Fibroblast of skin of scalp (primary cell): ENCODE measurements at regions not wholly inside any gene's neighbourhood (a gene's known extent, or its start where the extent isn't known, plus 50 kb on each side); places are given as distances from the start of the nearest gene placed in this dataset.

Source experiments
- DNase-seq: peaks from one replicate; pipeline ENCODE4 v3.0.0-alpha.2; 2013

DNA sequence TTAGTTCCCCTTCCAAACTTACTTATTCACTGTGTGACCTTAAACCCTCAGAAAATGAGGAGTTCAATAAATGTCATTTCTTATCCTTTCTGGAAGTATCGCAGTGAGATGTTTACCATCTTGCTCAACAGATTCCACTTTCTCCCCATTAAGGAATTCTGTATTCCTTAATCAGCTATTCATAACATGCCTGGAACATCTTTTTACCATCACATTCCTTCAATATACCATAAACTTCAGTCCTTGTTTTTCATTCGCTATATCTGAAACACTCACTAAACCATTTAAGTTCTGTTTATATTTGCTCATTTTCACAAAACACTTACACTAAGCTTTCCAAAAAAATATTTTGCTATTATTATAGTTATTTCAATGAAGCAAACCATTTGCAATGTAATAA is 1158.6 kb downstream of the CDH12 start:
- no peak for DNase-seq

DNA sequence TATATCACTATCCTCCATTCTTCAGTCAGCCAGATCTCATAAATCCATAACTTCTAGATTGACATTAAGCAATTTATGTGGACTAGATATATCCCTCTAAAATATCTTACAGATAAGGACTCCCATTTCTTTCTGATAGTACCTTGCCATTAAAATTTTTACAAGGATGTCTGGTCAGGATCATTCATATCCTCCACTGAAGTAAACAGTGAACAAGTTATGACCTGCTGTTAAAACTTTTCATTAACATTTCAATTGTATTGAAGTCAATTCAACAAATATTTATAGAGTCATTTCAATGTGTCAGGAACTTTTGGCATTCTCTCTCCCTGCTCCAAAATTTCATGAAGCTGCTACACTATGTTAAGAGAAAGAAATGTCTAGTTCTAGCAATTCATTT is 1159.6 kb downstream of the CDH12 start:
- no peak for DNase-seq

DNA sequence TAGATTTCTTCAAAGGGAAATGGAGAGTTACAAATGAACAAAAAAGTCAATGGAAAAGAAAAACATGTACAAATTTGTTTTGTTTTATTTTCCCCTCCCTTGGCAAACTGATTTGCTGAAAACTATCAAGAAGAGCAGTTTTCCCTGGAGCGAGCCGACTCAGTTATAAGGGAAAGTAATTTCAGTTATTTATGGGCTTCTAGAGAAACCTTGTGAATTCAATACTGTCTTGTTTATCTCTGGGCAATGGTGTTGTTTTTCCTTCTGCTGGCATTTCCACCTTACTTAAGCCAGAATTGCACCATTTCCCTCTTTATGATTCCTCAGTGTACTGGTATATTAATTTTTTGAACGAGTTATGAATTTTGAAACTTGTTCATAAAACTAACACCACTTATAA is 1163.6 kb downstream of the CDH12 start:
- DNase-seq = no peak

DNA sequence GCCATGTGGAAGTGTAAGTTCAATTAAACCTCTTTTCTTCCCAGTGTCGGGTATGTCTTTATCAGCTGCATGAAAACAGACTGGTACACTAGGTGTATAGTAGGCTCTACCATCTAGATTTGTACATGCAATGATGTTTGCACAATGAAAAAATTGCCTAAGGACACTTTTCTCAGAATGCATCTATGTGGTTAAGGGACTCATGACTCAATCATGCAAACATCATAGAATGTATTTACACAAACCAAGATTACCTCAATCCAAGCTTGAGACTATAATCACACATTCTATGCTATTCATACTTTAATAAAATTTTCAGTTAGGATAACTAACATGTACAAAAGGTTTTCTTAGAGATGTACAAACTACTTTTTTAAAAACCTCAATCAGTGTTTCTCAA is 1164.5 kb downstream of the CDH12 start:
- peak; percentile 48 for DNase-seq

DNA sequence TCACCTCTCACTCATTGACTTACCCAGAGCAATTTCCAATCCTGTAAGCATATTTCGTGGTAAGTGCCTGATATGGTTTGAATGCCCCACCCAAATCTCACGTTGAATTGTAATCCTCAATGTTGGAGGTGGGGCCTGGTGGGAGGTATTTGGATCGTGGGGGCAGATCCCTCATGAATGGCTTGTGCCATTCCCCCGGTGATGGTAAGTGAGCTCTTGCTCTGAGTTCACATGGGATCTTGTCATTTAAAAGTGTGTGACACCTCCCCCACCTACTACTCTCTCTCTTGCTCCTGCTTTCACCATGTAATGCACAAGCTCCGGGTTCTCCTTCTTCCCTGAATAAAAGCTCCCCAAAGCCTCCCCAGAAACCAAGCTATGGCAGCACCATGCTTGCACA is 1165.5 kb downstream of the CDH12 start:
- no peak for DNase-seq

- DNase-seq = no peak
Observed at GRCh38 chr5:21686706-21687105, 1166.4 kb downstream of the CDH12 start.

DNA sequence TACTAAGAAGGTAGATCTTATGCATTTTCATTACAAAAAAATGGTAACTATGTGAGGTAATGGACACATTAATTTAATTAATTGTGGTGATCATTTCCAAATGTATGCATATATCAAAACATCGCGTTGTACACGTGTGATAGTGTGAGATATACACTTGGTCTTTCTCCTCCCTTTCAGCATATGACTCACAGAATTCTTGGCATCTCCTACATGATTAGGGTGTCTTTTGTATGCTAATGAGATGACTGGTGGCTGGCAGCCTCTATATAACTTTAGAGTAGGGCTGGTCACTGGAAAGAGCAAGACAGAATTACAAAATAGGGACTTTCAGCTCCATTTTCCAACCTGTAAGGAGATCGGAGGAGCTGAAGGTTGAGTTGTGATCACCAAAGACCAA is 1167.6 kb downstream of the CDH12 start:
- peak; percentile 50 for DNase-seq

GRCh38 chr5:21684992-21685391 is 1168.2 kb downstream of the CDH12 start:
- DNase-seq = no peak

GRCh38 chr5:21681911-21682310 is 1171.2 kb downstream of the CDH12 start:
- peak; percentile 51 for DNase-seq

DNA sequence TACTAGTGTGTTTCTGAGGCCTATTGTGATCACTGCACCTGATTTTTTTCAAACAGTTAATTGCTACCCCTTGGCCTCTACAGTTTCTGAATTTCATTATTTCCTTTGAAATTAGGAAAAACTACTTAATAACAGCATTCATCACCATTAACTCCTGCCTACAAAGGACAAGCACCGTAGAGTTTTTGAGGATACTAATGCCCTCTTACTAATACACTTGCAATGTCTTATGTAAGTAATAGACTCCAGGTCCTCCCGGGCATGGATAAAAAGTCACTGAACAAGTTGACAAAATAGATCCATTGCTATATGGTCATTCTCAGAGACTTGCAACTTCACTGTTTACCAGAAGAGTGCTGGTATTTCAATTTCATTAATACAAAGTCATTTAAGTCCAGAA is 1172.5 kb downstream of the CDH12 start:
- peak; percentile 4 for DNase-seq

DNA sequence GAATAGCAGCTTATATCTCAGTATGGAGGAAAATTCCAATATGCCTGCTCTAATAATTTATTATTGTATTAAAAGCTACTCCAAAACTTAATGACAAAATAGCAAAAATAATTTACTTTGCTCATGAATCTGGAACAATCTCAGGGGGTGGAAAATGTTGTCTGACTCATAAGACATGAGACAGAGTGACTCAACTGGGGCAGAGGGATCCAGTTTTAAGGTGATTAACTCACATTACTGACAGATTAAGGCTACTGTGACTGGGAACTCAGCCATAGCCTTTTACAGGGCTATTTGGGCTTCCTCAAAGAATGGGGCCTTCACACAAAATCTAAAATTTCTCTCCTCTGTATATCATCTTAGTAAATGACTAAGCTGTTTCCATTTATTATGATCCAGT is 1172.9 kb downstream of the CDH12 start:
- DNase-seq = peak; percentile 85

GRCh38 chr5:21678526-21678925 is 1174.6 kb downstream of the CDH12 start:
- DNase-seq = no peak

DNA sequence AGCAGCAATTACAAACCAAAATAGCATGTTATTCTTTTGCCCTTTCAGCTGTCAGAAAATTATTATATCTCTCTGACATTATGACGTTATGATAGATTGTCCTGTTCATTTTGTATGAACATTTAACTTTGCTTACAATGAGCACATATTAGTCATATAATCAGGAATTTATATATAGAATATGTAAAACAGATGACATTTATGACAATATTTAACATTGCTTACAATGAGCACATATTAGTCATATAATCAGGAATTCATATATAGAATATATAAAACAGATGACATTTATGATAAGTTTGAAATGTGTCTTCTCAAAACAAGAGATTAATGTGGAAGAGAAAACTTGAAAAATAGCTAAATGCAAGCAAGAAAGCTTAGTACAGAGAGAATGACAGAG is 1180.2 kb downstream of the CDH12 start:
- DNase-seq = peak; percentile 43

DNA sequence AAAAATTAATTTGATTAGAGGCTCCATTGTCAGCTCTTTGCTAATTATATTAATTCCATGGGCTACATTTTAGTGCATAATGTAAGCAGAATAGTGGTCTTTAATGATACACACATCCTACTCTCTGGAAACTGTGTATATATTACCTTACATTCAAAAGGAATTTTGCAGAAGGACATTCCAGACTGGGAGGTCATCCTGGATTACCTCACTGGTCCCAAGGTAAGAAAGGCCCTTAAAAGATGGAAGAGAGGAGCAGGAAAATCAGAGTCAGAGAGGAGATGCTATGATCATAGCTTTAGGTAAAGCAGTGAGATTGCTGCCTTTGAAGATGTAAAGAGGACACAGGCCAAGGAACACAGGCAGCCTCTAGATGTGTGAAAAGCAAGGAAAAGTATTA is 1180.8 kb downstream of the CDH12 start:
- no peak for DNase-seq

- no peak for DNase-seq
Observed at GRCh38 chr5:21665524-21665923, 1187.6 kb downstream of the CDH12 start.

- no peak for DNase-seq
Observed at GRCh38 chr5:21663082-21663481, 1190.1 kb downstream of the CDH12 start.

DNA sequence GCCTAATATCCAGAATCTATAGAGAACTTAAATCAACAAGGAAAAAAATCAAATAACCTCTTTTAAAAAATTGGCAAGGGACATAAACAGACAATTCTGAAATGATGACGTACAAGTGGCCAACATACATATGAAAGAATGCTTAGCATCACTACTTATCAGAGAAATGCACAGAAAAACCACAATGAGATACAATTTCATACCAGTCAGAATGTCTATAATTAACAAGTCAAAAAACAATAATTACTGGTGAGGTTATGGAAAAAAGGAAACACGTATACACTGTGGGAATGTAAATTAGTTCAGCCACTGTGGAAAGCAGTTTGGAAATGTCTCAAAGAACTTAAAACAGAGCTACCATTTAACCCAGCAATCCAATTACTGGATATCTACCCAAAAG is 1192.0 kb downstream of the CDH12 start:
- peak; percentile 16 for DNase-seq

DNA sequence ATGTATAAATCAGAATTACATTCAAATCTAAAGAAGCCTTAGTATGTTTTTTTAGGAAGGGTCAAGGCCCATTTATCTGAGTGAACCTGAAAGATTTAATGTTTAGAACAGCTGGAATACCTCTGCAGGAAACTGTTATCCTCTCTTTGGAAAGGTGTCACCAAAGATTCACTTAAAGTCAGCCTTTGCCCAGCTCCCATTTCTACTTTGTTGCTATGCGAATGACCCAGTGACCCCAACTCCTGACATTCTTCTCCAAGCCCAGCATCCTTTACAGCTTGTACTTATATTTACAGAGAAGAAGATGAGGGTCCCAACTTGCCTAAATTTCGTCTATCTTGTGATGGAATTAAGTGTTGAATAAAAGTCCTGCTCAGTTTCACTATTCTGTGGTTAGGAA is 1198.6 kb downstream of the CDH12 start:
- no peak for DNase-seq

- no peak for DNase-seq
Observed at GRCh38 chr5:21649969-21650368, 1203.2 kb downstream of the CDH12 start.

- peak; percentile 16 for DNase-seq
Observed at GRCh38 chr5:21646469-21646868, 1206.7 kb downstream of the CDH12 start.

GRCh38 chr5:21644032-21644431 is 1209.1 kb downstream of the CDH12 start:
- DNase-seq = no peak

- no peak for DNase-seq
Observed at GRCh38 chr5:21642312-21642711, 1210.8 kb downstream of the CDH12 start.

GRCh38 chr5:21623831-21624230 is 1229.3 kb downstream of the CDH12 start:
- DNase-seq = no peak

DNA sequence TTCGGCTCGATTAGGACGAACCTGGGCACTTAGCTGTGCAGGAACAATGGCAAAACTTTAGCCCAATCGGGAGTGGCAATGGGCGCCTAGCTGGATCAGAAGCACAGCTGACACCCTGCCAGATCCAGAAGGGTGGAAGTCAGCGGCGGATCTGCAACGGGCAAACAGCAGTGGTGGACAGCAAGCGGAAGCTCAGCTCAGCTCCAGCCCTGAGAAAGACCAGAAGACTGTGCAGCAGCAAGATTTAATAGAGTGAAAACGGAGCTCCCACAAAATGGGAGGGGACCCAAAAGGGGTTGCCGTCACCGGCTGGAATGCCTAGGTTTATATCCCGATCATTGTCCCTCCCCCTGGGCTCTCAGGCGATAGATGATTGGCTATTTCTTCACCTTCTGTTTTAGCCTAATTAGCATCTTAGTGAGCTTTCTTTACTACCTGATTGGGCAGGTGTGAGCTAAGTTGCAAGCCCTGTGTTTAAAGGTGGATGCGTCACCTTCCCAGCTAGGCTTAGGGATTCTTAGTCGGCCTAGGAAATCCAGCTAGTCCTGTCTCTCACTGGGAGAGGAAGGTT is 1237.9 kb downstream of the CDH12 start:
- no peak for DNase-seq

- DNase-seq = no peak
Observed at GRCh38 chr5:21613971-21614488, 1239.1 kb downstream of the CDH12 start.
